HL-60 (cell line): ENCODE measurements at regions not wholly inside any gene's neighbourhood (a gene's known extent, or its start where the extent isn't known, plus 50 kb on each side); places are given as distances from the start of the nearest gene placed in this dataset.

Experiments
- TF ChIP-seq, protein P1 (sequence below): IDR thresholded peaks from one replicate; pipeline ENCODE4 v1.5.1; 2011; ENCODE audit warnings: low read length, control low read depth, inconsistent platforms; ENCODE audit not compliant: insufficient read depth
- TF ChIP-seq, protein P2 (sequence below): IDR thresholded peaks from 2 replicates; pipeline ENCODE4 v1.6.1; 2012; ENCODE audit warnings: low read depth; ENCODE audit not compliant: insufficient replicate concordance

GRCh38 chr3:66158933-66159683, 61.7 kb upstream of the SLC25A26 start:
- TF ChIP-seq, protein P1, sequence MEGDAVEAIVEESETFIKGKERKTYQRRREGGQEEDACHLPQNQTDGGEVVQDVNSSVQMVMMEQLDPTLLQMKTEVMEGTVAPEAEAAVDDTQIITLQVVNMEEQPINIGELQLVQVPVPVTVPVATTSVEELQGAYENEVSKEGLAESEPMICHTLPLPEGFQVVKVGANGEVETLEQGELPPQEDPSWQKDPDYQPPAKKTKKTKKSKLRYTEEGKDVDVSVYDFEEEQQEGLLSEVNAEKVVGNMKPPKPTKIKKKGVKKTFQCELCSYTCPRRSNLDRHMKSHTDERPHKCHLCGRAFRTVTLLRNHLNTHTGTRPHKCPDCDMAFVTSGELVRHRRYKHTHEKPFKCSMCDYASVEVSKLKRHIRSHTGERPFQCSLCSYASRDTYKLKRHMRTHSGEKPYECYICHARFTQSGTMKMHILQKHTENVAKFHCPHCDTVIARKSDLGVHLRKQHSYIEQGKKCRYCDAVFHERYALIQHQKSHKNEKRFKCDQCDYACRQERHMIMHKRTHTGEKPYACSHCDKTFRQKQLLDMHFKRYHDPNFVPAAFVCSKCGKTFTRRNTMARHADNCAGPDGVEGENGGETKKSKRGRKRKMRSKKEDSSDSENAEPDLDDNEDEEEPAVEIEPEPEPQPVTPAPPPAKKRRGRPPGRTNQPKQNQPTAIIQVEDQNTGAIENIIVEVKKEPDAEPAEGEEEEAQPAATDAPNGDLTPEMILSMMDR, result no peak
- TF ChIP-seq, protein P2, sequence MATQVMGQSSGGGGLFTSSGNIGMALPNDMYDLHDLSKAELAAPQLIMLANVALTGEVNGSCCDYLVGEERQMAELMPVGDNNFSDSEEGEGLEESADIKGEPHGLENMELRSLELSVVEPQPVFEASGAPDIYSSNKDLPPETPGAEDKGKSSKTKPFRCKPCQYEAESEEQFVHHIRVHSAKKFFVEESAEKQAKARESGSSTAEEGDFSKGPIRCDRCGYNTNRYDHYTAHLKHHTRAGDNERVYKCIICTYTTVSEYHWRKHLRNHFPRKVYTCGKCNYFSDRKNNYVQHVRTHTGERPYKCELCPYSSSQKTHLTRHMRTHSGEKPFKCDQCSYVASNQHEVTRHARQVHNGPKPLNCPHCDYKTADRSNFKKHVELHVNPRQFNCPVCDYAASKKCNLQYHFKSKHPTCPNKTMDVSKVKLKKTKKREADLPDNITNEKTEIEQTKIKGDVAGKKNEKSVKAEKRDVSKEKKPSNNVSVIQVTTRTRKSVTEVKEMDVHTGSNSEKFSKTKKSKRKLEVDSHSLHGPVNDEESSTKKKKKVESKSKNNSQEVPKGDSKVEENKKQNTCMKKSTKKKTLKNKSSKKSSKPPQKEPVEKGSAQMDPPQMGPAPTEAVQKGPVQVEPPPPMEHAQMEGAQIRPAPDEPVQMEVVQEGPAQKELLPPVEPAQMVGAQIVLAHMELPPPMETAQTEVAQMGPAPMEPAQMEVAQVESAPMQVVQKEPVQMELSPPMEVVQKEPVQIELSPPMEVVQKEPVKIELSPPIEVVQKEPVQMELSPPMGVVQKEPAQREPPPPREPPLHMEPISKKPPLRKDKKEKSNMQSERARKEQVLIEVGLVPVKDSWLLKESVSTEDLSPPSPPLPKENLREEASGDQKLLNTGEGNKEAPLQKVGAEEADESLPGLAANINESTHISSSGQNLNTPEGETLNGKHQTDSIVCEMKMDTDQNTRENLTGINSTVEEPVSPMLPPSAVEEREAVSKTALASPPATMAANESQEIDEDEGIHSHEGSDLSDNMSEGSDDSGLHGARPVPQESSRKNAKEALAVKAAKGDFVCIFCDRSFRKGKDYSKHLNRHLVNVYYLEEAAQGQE, result no peak
